OCI-M1 (cell line): ENCODE measurements at regions not wholly inside any gene's neighbourhood (a gene's known extent, or its start where the extent isn't known, plus 50 kb on each side); places are given as distances from the start of the nearest gene placed in this dataset.
A peak's percentile ranks its signal among the peaks of the same experiment; 100 is the strongest.

Experiments used
- DNase-seq: peaks from one replicate; lab custom pipeline; 2025; lab: John Stamatoyannopoulos, UW

GRCh38 chr6:79775222-79775621 lies 144.1 kb downstream of the SH3BGRL2 start:
- no peak for DNase-seq

- no peak for DNase-seq
Observed at GRCh38 chr6:79764747-79765146, 133.6 kb downstream of the SH3BGRL2 start.

GRCh38 chr6:79763301-79763700 lies 132.2 kb downstream of the SH3BGRL2 start:
- no peak for DNase-seq

GRCh38 chr6:79762370-79762769 lies 131.2 kb downstream of the SH3BGRL2 start:
- peak; percentile 57 for DNase-seq

GRCh38 chr6:79756496-79756895 lies 125.4 kb downstream of the SH3BGRL2 start:
- DNase-seq = no peak

GRCh38 chr6:79755967-79756366 lies 124.8 kb downstream of the SH3BGRL2 start:
- DNase-seq = no peak
